ENCODE measurements at regions not wholly inside any gene's neighbourhood (a gene's known extent, or its start where the extent isn't known, plus 50 kb on each side); places are given as distances from the start of the nearest gene placed in this dataset.

GRCh38 chr4:177696438-177696966, 254.3 kb upstream of the AGA start:
- no peak for DNase-seq (ENCODE audit: low read depth in 3 of 3)

- DNase-seq (ENCODE audit: low read depth in 3 of 3), result no peak
Observed at GRCh38 chr4:177699365-177700213, 257.4 kb upstream of the AGA start.

- DNase-seq (ENCODE audit: low read depth in 3 of 3), result no peak
Observed at GRCh38 chr4:177706916-177707315, 264.7 kb upstream of the AGA start.

GRCh38 chr4:177713454-177713853, 271.2 kb upstream of the AGA start:
- no peak for DNase-seq (ENCODE audit: low read depth in 3 of 3)

GRCh38 chr4:177717407-177717806, 275.2 kb upstream of the AGA start:
- DNase-seq (ENCODE audit: low read depth in 3 of 3), result no peak

GRCh38 chr4:177718514-177718913, 276.3 kb upstream of the AGA start:
- DNase-seq (ENCODE audit: low read depth in 3 of 3), result no peak

GRCh38 chr4:177726111-177726510, 283.9 kb upstream of the AGA start:
- no peak for DNase-seq (ENCODE audit: low read depth in 3 of 3)

GRCh38 chr4:177728361-177729152, 286.3 kb upstream of the AGA start:
- DNase-seq (ENCODE audit: low read depth in 3 of 3), result no peak

- no peak for DNase-seq (ENCODE audit: low read depth in 3 of 3)
Observed at GRCh38 chr4:177729681-177730080, 287.4 kb upstream of the AGA start.

GRCh38 chr4:177737387-177737940, 295.2 kb upstream of the AGA start:
- DNase-seq (ENCODE audit: low read depth in 3 of 3), result no peak

- DNase-seq (ENCODE audit: low read depth in 3 of 3), result no peak
Observed at GRCh38 chr4:177740563-177740962, 298.3 kb upstream of the AGA start.

GRCh38 chr4:177759729-177760128, 317.5 kb upstream of the AGA start:
- DNase-seq (ENCODE audit: low read depth in 3 of 3), result no peak

GRCh38 chr4:177761692-177762091, 319.5 kb upstream of the AGA start:
- no peak for DNase-seq (ENCODE audit: low read depth in 3 of 3)

- DNase-seq (ENCODE audit: low read depth in 3 of 3), result no peak
Observed at GRCh38 chr4:177769155-177769554, 326.9 kb upstream of the AGA start.

- no peak for DNase-seq (ENCODE audit: low read depth in 3 of 3)
Observed at GRCh38 chr4:177770776-177771175, 328.5 kb upstream of the AGA start.

GRCh38 chr4:177771645-177772044, 329.4 kb upstream of the AGA start:
- DNase-seq (ENCODE audit: low read depth in 3 of 3), result no peak

- no peak for DNase-seq (ENCODE audit: low read depth in 3 of 3)
Observed at GRCh38 chr4:177778623-177779022, 336.4 kb upstream of the AGA start.

- no peak for DNase-seq (ENCODE audit: low read depth in 3 of 3)
Observed at GRCh38 chr4:177785000-177785399, 342.8 kb upstream of the AGA start.

- DNase-seq (ENCODE audit: low read depth in 3 of 3), result no peak
Observed at GRCh38 chr4:177789610-177790009, 347.4 kb upstream of the AGA start.

GRCh38 chr4:177791188-177791587, 349.0 kb upstream of the AGA start:
- DNase-seq (ENCODE audit: low read depth in 3 of 3), result no peak

- no peak for DNase-seq (ENCODE audit: low read depth in 3 of 3)
Observed at GRCh38 chr4:177796841-177797240, 354.6 kb upstream of the AGA start.

GRCh38 chr4:177798161-177798560, 355.9 kb upstream of the AGA start:
- DNase-seq (ENCODE audit: low read depth in 3 of 3), result no peak
